HG02938 (cell line): ENCODE measurements at regions not wholly inside any gene's neighbourhood (a gene's known extent, or its start where the extent isn't known, plus 50 kb on each side); places are given as distances from the start of the nearest gene placed in this dataset.
"Not testable (repeated sequence)": the region's sequence is repeated elsewhere in the genome, so short reads cannot be mapped to it uniquely, and the experiment has no call there.

ENCODE experiments used
- ATAC-seq: cut with Tn5 transposase; IDR thresholded peaks from one replicate; pipeline ENCODE4 v1.9.1; 2021; ENCODE audit warnings: mild to moderate bottlenecking, moderate library complexity; ENCODE audit not compliant: unreplicated experiment

DNA sequence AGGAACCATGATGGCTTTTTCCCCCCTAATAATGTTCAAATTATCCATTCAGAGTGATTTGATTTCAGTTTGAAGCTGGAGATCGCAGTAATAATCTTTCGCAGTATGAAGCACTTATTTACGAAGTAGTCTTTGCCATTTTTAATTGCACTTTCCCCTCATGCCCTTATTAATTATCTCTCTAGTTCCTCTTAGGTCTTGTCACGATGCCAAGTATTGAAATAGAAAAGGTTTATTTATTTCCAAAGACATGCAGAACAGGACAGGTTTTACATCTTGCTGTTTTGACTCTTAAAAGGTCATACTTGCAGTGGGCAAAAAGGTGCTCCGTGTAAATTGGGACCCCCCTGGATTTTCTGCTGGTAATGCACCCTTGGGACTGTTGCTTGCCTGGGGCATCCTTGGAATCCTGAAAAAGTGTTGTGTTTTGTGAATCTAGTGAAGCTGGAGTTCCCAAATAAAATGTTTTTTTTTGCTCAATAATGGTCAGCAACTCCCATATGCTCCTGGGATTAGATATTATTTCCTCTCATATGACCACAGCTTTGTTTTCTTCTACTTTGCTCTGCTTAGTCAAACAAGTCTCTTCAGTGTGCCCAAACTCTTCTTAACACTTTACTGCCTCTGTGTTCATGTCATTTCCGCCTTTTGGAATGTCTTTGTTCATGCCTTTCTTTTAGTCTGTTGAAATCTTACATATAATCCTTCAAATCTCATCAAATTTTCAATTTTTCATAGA, 278.3 kb downstream of the TMEM38B start:
- no peak for ATAC-seq

DNA sequence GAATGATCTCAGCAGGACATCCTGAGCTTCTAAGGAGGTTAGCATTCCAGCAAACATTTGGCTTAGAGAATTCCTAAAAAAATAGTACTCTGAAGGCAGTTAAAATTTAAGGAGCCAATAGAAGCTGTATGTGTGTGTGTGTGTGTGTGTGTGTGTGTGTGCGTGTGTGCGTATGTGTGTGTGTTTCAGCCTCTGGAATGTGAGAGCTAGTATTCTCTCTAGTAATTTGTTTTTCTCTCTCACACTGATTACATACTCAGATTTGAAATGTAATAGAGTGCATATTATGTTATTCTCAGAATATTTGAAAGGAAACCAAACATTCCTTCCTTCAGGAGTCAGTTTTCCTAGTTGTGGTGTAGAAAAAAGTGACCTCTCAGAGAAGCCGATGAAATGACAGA, 279.6 kb downstream of the TMEM38B start:
- ATAC-seq: no peak

DNA sequence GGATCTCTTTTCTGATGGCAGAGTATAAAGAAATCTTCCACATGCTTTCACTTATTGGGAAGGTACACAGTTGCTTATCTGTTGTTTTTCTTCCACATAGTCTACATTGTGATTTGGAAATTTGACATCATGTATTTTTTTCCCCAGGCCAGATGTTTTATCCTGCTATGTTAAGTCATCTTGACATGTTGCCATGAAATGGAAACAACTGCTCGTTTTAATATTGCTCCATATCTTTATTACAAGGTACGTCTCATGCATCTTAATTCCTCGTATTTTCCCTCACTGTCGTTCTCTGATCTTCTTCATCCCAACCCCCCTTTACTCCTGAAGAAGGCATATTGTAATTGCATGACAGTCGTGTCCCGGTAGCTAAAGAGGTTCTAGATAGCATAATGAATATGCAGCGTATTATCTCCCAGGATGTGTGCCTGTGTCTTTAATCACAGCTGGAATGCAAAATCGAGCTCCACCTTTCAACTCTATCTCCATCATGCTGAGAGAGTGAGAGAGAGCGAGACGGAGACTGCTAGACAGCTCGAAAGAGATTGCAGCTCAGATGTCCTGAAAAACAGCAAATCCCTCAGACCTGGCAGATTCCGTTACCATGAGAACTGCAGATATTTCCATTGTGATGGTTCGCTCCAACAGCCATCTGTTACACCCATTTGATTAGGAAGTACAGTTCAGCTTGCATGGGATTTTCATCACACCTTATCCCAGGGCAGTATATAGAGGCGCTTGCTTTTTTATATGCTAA, 281.7 kb downstream of the TMEM38B start:
- no peak for ATAC-seq

DNA sequence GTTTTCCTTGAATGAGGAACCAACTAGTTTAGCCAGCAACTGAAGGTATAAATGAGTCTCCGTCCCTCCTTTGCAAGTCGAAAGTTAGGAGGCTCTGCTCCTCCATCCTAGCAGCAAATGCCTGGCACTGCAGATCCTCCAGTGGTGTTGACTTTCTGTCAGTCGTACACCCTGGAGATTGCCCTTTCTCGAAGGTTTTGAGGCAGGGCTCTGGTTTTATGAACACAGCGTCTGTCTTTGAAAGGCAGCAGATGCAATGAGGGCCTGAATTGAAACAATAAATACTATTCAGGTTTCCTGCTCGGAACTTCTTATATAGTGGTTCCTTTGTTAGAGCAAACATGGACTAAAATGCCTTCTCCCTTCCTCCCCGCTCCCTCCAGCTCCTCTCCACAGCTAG, 284.0 kb downstream of the TMEM38B start:
- no peak for ATAC-seq

DNA sequence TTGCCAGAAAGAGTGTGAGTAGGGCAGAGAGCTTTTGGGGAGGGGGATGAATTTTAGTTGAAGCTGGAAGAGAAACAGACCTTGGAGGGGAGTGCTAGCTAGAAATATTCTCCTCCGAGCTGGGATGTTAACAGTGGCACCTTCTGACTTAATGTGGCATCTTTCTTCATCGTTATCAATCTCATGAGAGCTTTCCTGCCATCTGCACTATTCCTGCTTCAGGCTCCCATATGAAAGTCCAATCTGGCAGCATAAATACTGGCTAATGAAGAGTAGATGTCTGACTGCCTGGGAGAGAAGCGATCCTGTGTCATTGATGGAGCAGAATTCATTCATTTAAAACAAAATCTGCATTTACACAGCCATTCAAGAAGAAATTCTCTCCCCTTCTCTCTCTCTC, 284.5 kb downstream of the TMEM38B start:
- no peak for ATAC-seq

DNA sequence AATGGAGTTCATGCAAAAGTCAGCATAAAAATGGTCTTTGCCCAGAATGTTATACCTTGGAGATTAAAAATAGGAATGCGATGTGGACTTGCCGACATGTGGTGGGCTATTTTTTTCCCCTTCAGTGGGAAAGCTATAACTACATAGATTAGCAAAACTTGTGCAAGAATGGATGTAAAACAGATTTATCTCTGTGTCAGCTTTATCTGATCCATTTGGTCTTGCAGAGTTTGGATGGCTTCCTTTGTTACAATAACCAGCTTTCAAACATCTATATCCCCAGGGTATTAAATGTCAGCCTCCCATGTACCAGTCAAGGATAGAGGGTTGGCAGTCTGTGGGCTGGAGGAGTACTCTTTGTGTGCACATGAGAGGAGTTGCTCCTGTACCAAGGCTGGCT, 284.9 kb downstream of the TMEM38B start:
- ATAC-seq: no peak

DNA sequence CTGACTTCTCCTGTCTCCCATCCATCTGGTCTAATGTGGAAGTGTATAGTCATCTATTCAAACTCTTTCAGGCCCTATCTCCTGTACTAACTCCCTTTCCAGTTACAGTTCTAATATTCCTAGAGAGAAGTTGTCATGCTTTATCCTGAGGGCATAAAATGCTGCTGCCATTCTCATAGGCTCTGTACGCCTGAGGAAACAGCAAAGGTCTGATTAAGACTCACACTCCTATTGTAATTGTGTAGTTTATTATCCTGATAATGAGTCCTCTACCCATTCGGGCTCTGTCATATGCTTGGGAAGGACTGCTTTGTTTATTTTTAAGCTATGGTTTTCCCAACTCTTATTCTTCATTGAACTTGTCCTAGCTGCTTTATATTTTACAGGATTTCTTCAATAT, 290.4 kb downstream of the TMEM38B start:
- ATAC-seq: no peak

DNA sequence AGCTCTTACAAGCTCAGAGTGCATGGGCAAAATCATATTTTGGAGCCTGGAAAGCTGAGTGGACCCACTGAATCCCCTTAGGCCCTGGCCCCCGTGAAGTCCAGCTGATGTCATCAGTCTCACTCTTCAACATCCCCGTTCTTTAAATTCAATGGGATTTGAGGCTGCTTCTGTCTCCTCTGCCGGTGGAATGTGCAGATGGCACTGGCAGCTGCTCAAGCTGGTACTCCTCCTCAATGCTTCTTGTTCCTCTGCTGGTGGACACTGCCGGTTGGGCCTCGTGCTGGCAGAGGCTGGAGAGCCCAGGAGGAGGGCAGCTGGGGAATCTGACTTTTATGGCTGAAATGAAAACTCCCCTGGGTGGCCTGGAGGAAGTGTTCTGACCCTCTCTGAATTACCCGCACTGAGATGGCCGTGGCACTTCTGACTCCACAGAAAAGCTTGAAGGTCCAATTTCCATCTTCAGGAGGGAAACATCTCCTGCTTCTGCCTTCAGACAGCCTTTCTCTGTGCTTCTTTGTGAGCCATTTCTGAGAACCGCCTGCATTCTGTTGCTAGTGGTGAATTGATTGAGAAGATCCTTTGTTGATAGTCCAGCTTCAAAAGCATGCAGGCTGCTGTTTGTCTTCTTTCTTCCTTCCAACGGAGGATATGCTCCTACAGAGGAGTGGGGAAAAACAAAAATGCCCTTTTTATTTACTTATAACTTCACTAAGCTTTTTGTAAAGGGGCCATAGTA, 298.9 kb downstream of the TMEM38B start:
- ATAC-seq: no peak

DNA sequence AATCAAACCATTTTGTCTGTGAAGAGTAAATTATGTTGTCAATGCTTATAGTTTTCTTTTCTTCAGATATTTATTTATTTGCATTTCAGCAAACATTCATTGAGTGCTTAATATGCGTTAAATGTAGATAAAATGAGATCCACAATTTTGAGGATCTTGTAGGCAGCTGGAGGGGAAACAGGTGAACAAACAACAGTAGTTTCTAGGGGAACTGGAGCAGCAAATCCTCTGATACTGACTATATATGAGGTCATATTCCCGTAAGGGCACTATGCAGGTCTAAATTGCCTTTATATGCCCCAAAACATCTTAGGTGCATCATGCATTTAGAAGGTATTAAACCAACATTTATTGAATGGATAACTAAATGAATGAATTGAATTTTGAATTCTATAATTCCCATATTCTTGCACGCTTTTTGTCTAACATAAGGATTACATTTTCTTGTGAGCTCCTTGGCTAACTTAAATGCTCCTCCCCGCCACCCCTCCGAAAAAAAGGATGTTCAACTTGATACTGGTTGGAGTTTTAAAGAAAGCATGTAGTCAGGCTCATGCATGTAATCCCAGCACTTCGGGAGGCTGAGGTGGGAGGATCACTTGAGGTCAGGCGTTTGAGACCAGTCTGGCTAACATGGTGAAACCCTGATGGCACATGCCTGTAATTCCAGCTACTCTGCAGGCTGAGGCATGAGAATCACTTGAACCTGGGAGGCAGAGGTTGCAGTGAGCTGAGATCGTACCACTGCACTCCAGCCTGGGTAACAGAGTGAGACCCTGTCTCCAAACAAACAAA, 299.8 kb downstream of the TMEM38B start:
- no peak for ATAC-seq

DNA sequence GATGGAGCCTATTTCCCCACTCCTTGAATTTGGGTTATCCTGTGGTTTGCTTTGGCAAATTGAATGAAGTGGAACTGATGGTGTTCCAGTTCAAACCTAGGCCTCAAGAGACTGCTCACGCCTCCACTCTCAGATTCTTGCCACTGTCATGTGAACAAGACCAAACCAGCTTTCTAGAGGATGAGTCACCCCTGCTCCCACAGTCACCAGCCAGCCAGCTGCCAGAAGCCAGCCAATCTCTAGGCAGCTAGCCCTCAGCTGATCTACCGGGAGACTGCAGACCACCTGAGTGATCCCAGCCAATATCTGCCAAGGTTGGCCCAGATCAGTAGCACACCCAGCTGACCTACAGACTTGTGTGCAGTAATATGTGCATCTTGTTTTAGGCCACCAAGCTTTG, 300.6 kb downstream of the TMEM38B start:
- no peak for ATAC-seq

DNA sequence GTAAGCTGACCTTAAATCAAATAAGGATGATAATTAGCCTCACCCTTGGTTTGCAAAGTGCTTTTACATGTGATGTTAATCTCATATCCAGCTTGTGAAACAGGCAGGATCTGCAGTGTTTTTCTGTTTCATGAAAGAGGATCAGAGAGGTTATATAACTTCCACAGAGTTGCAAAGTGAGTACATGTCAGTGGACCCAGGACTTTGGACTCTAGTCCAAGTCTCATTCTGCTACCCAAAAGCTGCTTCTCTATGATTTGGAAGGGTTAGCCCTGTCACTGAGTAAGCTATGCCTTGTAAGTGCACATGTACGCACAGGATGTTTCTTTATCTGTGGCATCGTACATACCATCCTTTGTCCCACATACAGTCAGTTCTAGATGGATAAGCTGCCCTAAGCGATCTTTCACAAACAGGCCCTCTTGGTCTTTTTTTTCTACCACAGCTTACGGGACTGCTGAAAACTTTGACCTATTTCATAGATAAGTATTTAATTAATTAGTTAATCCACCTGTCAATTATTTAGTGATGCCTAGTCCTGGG, 322.9 kb downstream of the TMEM38B start:
- ATAC-seq: no peak

DNA sequence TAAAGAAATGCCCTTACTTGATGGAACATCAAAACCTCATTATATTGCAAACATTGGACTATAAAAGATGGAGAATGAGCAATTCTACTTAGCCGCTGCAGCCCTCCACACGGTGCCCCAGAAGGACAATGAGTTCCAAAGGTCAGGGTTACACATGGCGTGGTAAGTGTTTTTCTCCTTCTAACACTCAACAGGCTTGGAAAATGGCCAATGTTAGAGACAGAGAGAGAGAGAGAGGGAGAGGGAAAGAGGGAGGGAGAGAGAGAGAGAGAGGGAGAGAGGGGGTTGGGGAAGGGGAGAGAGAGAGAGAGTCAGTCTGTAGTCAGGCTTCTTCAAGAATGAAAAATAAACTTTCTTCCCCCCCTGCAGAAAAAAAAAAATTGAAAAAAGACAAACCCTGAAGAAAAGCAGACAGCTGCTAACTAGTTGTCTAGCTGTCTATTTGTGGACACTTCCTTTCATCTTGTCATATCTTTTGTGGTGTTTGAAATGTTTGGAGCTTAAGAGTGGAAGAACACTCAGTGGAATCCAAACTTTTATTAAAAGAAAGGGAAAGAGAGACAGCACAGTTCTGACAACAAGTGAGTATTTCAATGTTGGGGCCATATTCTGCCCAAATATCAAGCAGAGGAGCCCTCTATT, 324.8 kb downstream of the TMEM38B start:
- no peak for ATAC-seq

DNA sequence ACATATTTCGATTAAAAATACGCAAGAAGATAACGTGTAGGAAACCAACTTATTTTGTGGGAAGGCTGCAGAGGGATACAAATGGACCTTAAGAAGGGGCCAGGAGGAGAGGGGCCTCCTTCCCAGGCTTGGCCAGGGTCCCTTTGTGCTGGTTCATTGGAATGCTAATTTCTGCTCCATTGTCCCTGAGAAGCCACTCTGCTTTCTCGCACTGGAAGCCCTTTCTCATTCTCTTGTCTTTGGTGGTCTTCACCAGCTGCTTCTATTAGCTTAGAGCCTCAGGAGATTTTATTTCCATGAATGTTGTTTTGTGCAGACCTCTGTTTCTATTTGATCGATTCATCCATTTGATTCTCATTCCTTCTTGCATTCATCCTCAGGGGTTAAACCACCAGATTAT, 325.4 kb downstream of the TMEM38B start:
- no peak for ATAC-seq

DNA sequence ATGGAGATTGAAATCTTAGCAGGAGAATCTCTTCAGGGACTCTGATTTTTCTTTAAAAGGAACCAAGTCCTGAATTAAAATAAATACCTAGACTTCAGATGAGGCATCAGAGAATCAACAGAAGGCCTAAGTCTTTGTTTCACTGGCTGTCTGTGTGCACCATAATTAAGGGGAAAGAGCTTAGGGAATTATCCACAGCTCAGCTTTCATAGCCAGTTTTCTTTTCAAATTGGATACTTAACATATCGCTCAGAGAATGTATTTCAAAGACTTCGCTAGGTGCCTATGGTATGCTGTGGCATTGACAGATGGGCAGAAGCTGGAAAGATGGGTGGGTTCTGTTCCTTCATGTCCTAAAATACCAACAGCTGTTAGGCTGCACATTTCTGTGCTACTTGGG, 325.8 kb downstream of the TMEM38B start:
- ATAC-seq: no peak

DNA sequence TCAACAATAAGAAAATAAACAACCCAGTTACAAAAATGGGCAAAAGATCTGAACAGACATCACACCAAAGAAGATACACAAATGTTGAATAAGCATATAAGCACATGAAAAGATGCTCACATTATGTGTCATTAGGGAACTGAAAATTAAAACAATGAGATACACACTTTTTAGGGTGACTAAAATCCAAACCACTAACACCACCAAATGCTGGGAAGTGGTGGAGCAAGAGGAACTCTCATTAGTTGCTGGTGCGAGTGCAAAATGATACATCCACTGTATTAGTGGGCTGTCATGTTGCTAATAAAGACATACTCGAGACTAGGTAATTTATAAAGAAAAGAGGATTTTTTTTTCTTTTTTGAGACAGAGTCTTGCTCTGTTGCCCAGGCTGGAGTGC, 329.1 kb downstream of the TMEM38B start:
- ATAC-seq: no peak

DNA sequence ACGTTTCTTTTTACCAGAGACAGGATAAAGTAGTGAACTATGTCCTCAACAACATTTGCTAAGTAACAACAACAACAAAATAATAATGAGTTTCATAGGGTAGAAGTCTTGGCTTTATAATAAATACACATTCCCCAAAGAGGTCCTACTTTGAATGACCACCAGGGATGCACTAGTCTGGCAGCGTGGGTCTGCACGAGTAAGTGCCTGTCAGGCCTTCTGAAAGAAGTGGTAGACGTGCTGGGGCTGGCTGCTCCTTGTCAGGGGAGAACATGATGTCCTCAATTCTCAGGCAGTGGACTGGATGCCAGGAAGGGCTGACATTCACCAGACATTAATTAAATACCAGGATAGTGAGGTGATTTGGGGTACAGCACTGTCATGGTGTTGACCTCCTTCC, 331.1 kb downstream of the TMEM38B start:
- ATAC-seq: no peak

DNA sequence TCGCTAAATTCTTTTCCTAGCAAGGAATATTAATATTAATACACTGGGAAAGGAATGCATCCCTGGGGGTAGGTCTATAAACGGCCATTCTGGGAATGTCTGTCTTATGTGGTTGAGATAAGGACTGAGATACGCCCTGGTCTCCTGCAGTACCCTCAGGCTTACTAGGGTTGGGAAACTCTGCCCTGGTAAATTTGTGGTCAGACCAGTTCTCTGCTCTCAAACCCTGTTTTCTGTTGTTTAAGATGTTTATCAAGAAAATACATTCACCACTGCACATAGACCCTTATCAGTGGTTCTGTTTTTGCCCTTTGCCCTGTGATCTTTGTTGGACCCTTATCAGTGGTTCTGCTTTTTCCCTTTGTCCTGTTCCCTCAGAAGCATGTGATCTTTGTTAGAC, 335.8 kb downstream of the TMEM38B start:
- not testable (repeated sequence) for ATAC-seq

DNA sequence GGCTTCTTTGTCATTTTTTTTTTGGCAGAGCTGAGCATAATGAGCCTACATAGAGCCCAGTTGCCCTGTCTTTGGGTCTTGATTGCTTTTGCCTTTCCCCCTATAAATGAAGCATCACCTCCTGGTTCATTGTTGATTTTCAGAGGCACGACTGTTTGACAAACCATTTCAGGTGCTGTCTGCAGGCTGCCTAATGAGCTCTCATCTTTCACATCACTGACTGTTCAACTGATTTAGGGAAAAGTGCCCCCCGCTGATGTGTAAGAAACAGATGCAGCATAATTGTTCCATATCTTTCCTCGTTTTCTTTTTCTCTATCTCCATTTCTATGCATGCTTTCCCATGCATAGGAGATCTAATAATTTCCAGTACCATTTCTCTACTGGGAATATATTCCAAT, 338.6 kb downstream of the TMEM38B start:
- ATAC-seq: no peak

DNA sequence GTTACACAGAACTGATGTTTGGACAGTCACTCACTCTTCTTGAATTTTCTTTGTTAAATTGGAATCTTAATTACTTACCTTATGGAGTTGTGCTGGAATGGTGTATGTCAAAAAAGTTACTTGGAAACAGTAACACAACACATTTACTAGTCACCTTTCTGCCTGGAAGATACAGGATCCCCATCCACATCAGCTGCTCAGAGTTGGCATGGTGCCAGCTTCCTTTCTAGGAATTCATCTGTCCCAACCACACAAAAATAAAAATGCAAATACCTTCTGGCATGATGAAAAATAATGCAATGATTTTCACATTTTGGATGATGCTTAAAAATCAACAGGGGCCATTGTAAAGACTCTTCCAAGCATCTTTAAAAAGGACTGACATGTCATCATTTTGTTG, 341.5 kb downstream of the TMEM38B start:
- no peak for ATAC-seq

DNA sequence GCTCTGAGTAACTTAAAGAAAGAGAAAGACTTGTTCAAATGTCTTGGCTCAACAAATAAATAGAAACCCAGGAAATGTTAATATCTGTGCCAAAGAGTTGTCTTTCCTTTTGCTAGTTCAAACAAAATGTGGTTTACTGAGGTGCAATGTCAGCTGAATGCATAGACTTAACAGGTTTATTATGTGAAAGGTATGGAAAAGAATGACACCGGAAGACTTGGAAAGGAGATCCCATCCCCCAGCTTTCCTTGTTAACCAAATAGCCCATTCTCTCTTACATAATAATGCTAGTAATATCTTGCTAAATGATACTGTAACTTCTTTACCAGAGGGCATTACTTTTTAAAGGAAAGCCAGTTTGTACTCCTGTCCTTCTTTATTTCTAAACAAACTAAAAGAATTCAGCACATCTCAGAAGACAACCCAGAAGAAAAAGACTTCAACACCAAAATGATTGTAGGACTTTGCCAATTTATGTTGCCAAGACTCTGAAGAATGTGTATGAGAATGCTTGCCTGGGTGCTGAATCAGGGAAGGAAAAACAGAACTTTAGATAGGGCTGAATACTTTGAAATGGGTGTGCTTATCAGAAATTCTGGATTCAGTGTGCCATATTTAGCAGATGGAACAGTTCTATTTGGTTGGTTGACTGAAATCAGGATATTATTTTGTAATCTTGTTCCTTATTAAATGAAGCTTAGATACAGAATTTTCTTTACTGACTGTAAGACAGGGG, 344.1 kb downstream of the TMEM38B start:
- ATAC-seq: no peak
